ENCODE measurements at regions not wholly inside any gene's neighbourhood (a gene's known extent, or its start where the extent isn't known, plus 50 kb on each side); places are given as distances from the start of the nearest gene placed in this dataset.
"Not testable (repeated sequence)": the region's sequence is repeated elsewhere in the genome, so short reads cannot be mapped to it uniquely, and the experiment has no call there.

DNA sequence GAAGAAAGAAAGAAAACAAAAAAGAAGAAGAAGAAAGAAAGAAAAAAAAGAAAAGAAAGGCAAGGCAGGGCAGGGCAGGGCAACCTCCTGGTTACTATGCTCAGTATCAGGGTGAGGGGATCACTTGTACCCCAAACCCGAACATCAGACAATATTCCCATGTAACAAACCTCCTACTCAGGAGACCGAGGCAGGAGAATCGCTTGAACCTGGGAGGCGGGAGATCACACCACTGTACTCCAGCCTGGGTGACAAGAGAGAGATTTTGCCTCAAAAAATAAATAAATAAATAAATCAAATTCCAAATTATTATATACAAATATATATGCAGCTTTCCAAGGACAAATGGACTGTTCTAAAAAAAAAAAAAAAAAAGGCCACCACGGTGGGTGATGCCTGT lies 138.8 kb upstream of the TPTE start:
- BruUV-seq (replicated peaks); in situ Hi-C loops (cut with MboI); FAIRE-seq: not testable (repeated sequence)

DNA sequence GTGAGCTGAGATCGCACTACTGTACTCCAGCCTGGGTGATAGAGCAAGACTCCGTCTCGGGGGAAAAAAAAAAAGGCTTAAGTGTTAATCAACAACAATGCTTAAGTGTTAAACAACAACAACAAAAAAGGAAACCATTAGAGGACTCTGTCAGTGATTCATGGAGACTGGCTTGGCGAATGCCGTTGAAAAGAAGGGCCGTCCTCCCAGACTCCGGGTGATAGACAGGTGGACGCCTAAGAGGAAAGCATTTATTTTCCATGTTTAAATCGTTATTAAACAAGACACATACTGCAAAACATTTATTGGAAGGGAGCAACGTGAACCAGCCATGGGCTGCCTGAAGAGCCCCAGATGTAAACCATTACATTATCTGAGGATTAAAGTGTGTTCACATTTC lies 137.8 kb upstream of the TPTE start:
- intact Hi-C loops (cut with micrococcal nuclease); H3K27me3 ChIP-seq (ENCODE audit: control insufficient read depth in 2 of 2, insufficient read depth in 2 of 2, low read length in 2 of 2); H3K9ac ChIP-seq (ENCODE audit: insufficient read depth in 1 of 2, low read depth in 2 of 2, low read length in 2 of 2); POLR2A ChIA-PET; H3K79me2 ChIP-seq (ENCODE audit: control insufficient read depth, insufficient read depth, low read length); H3K27ac ChIP-seq (ENCODE audit: extremely low read depth, low read depth, low read length); H3K9me1 ChIP-seq (ENCODE audit: control insufficient read depth, insufficient read depth, low read length); FAIRE-seq; H2AFZ ChIP-seq (ENCODE audit: low read depth, low read length); H3K9me3 ChIP-seq (replicated peaks; ENCODE audit: control insufficient read depth, insufficient read depth, low read depth, low read length); H3K36me3 ChIP-seq (ENCODE audit: control insufficient read depth, insufficient read depth, low read length); BruUV-seq (replicated peaks); H4K20me1 ChIP-seq (replicated peaks; ENCODE audit: control insufficient read depth, insufficient read depth, low read length); H3K4me2 ChIP-seq (ENCODE audit: insufficient read depth, low read length); CTCF ChIA-PET (ENCODE audit: low intra/inter-chr PET ratio); DNase-seq (ENCODE audit: extremely low read depth in 1 of 4, low spot score in 3 of 4); H3K4me3 ChIP-seq; H3K4me1 ChIP-seq (replicated peaks in 1 of 2; ENCODE audit: control insufficient read depth in 2 of 2, insufficient read depth in 2 of 2, low read length in 2 of 2); ATAC-seq; in situ Hi-C loops (cut with MboI): not testable (repeated sequence)
- WGBS (ENCODE audit: insufficient coverage, low coverage, missing lambda C conversion rate), result 14% methylated on average over 10 of the region's 10 CpGs

More for the DNA sequence above, 138.8 kb upstream of the TPTE start:
- H4K20me1 ChIP-seq (replicated peaks; ENCODE audit: control insufficient read depth, insufficient read depth, low read length); ATAC-seq; intact Hi-C loops (cut with micrococcal nuclease); H3K4me3 ChIP-seq; DNase-seq (ENCODE audit: extremely low read depth in 1 of 4, low spot score in 3 of 4); POLR2A ChIA-PET; H2AFZ ChIP-seq (ENCODE audit: low read depth, low read length); H3K9me1 ChIP-seq (ENCODE audit: control insufficient read depth, insufficient read depth, low read length); H3K9ac ChIP-seq (ENCODE audit: insufficient read depth in 1 of 2, low read depth in 2 of 2, low read length in 2 of 2); H3K27me3 ChIP-seq (ENCODE audit: control insufficient read depth in 2 of 2, insufficient read depth in 2 of 2, low read length in 2 of 2); H3K9me3 ChIP-seq (replicated peaks; ENCODE audit: control insufficient read depth, insufficient read depth, low read depth, low read length); H3K27ac ChIP-seq (ENCODE audit: extremely low read depth, low read depth, low read length); H3K4me2 ChIP-seq (ENCODE audit: insufficient read depth, low read length); H3K36me3 ChIP-seq (ENCODE audit: control insufficient read depth, insufficient read depth, low read length); H3K4me1 ChIP-seq (replicated peaks in 1 of 2; ENCODE audit: control insufficient read depth in 2 of 2, insufficient read depth in 2 of 2, low read length in 2 of 2); H3K79me2 ChIP-seq (ENCODE audit: control insufficient read depth, insufficient read depth, low read length); CTCF ChIA-PET (ENCODE audit: low intra/inter-chr PET ratio): not testable (repeated sequence)
- 7% methylated on average over 5 of the region's 5 CpGs for WGBS (ENCODE audit: insufficient coverage, low coverage, missing lambda C conversion rate)

DNA sequence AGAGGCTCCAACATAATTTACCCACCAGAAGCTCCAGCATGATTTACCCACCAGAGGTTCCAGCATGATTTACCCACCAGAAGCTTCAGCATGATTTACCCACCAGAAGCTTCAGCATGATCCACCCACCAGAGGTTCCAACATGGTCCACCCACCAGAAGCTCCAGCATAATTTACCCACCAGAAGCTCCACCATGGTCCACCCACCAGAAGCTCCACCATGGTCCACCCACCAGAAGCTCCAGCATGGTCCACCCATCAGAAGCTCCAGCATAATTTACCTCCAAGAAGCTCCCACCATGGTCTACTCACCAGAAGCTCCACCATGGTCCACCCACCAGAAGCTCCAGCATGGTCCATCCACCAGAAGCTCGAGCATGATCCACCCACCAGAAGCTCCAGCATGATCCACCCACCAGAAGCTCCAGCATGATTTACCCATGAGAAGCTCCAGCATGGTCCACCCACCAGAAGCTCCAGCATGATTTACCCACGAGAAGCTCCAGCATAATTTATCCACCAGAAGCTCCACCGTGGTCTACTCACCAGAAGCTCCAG lies 137.0 kb upstream of the TPTE start:
- H3K9me1 ChIP-seq (ENCODE audit: control insufficient read depth, insufficient read depth, low read length); H3K4me3 ChIP-seq; H3K4me1 ChIP-seq (replicated peaks in 1 of 2; ENCODE audit: control insufficient read depth in 2 of 2, insufficient read depth in 2 of 2, low read length in 2 of 2); FAIRE-seq; CTCF ChIA-PET (ENCODE audit: low intra/inter-chr PET ratio); intact Hi-C loops (cut with micrococcal nuclease); H3K4me2 ChIP-seq (ENCODE audit: insufficient read depth, low read length); H3K9me3 ChIP-seq (replicated peaks; ENCODE audit: control insufficient read depth, insufficient read depth, low read depth, low read length); H3K27me3 ChIP-seq (ENCODE audit: control insufficient read depth in 2 of 2, insufficient read depth in 2 of 2, low read length in 2 of 2); BruUV-seq (replicated peaks); H3K36me3 ChIP-seq (ENCODE audit: control insufficient read depth, insufficient read depth, low read length); H3K27ac ChIP-seq (ENCODE audit: extremely low read depth, low read depth, low read length); DNase-seq (ENCODE audit: extremely low read depth in 1 of 4, low spot score in 3 of 4); in situ Hi-C loops (cut with MboI); H3K9ac ChIP-seq (ENCODE audit: insufficient read depth in 1 of 2, low read depth in 2 of 2, low read length in 2 of 2); ATAC-seq; POLR2A ChIA-PET; H4K20me1 ChIP-seq (replicated peaks; ENCODE audit: control insufficient read depth, insufficient read depth, low read length); H3K79me2 ChIP-seq (ENCODE audit: control insufficient read depth, insufficient read depth, low read length); H2AFZ ChIP-seq (ENCODE audit: low read depth, low read length): not testable (repeated sequence)
- 11% methylated on average over 3 of the region's 3 CpGs for WGBS (ENCODE audit: insufficient coverage, low coverage, missing lambda C conversion rate)

DNA sequence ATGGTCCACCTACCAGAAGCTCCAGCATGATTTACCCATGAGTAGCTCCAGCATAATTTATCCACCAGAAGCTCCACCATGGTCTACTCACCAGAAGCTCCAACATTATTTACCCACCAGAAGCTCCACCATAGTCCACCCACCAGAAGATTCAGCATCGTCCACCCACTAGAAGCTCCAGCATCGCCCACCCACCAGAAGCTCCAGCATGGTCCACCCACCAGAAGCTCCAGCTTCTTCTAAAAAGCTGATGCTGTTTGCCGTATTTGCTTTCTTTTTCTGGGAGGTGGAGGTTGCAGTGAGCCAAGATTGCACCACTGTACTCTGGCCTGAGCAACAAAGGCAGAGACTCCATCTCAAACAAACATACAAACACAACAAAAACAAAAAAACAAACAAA lies 136.2 kb upstream of the TPTE start:
- H3K79me2 ChIP-seq (ENCODE audit: control insufficient read depth, insufficient read depth, low read length); H3K27me3 ChIP-seq (ENCODE audit: control insufficient read depth in 2 of 2, insufficient read depth in 2 of 2, low read length in 2 of 2); H3K4me2 ChIP-seq (ENCODE audit: insufficient read depth, low read length); H3K36me3 ChIP-seq (ENCODE audit: control insufficient read depth, insufficient read depth, low read length); H2AFZ ChIP-seq (ENCODE audit: low read depth, low read length); ATAC-seq; H3K9me1 ChIP-seq (ENCODE audit: control insufficient read depth, insufficient read depth, low read length); H3K4me3 ChIP-seq; H3K27ac ChIP-seq (ENCODE audit: extremely low read depth, low read depth, low read length); BruUV-seq (replicated peaks); H3K9me3 ChIP-seq (replicated peaks; ENCODE audit: control insufficient read depth, insufficient read depth, low read depth, low read length); DNase-seq (ENCODE audit: extremely low read depth in 1 of 4, low spot score in 3 of 4); CTCF ChIA-PET (ENCODE audit: low intra/inter-chr PET ratio); POLR2A ChIA-PET; intact Hi-C loops (cut with micrococcal nuclease); FAIRE-seq; H4K20me1 ChIP-seq (replicated peaks; ENCODE audit: control insufficient read depth, insufficient read depth, low read length); H3K4me1 ChIP-seq (replicated peaks in 1 of 2; ENCODE audit: control insufficient read depth in 2 of 2, insufficient read depth in 2 of 2, low read length in 2 of 2); H3K9ac ChIP-seq (ENCODE audit: insufficient read depth in 1 of 2, low read depth in 2 of 2, low read length in 2 of 2): not testable (repeated sequence)
- 9% methylated on average over 3 of the region's 3 CpGs for WGBS (ENCODE audit: insufficient coverage, low coverage, missing lambda C conversion rate)
- in situ Hi-C loops (cut with MboI), result loop anchor here (5.0 kb wide), 1 partner anchor 652 kb away; no protein-coding TSS in a partner anchor
